Amniotic epithelial cell (primary cell): ENCODE measurements at regions not wholly inside any gene's neighbourhood (a gene's known extent, or its start where the extent isn't known, plus 50 kb on each side); places are given as distances from the start of the nearest gene placed in this dataset.
"Not testable (repeated sequence)": the region's sequence is repeated elsewhere in the genome, so short reads cannot be mapped to it uniquely, and the experiment has no call there.

Experiments
- DNase-seq: peaks from one replicate; pipeline ENCODE4 v3.0.0-alpha.2; 2010; ENCODE audit warnings: low read depth

GRCh38 chr17:71203953-71204352 lies 916.9 kb upstream of the SOX9 start:
- no peak for DNase-seq

GRCh38 chr17:71205951-71206350 lies 914.9 kb upstream of the SOX9 start:
- DNase-seq, result not testable (repeated sequence)

GRCh38 chr17:71208111-71208704 lies 912.6 kb upstream of the SOX9 start:
- DNase-seq, result peak; percentile 67

- no peak for DNase-seq
Measured at GRCh38 chr17:71213936-71214335, 906.9 kb upstream of the SOX9 start.

GRCh38 chr17:71217769-71218168 lies 903.1 kb upstream of the SOX9 start:
- no peak for DNase-seq

GRCh38 chr17:71224824-71225575 lies 895.8 kb upstream of the SOX9 start:
- DNase-seq, result peak; percentile 14

DNA sequence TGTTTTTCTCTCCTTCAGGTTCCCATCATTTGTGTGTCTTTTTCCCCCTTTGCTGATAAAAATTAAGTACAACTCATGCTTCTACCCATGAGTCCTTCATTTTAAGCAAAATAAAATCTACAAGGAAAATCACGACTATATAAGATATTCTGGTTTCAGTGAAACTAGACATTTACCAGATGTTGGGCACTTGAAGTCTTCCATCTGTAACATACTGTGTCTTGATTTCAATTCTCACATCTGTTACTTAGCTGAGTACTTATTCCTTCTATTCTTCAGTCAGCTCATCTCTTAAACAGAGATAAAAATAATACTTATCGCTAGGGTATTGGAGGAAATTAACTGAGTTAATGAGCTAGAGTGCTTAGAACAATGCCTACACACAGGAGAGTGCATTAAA lies 893.0 kb upstream of the SOX9 start:
- DNase-seq, result no peak

GRCh38 chr17:71229070-71229469 lies 891.8 kb upstream of the SOX9 start:
- no peak for DNase-seq

DNA sequence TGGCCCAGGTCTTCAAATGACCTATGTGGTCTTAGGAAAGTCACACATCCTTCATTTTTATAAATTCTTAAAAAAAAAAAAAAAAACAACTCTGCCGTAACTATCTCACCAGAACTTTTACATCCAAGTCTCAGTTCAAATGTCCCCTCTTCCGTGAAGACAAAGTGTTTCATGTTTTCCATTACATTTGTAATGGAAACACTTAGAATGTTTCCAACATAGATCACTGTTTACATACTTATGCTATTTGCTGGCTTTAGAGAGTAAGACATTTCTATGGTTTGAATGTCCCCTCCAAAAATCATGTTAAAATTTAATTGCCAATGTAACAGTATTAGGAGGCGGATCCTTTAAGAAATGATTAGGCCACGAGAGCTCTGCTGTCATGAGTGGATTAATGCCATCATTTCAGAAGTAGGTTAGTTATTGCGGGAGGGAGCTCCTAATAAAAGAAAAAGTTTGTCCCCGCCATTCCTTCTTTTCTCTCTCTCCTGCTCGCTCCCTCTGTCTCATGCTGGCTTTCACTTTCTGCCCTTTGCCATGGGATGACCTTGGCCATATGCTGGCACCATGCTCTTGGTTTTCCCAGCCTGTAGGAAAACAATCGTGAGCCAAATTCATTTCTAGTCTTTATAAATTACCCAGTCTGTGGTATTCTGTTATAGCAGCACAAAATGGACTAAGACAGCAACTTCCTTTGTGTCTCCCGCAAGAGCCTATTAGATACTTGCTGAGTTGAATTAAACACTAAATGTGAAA lies 887.8 kb upstream of the SOX9 start:
- no peak for DNase-seq

GRCh38 chr17:71234349-71234748 lies 886.5 kb upstream of the SOX9 start:
- DNase-seq, result no peak

DNA sequence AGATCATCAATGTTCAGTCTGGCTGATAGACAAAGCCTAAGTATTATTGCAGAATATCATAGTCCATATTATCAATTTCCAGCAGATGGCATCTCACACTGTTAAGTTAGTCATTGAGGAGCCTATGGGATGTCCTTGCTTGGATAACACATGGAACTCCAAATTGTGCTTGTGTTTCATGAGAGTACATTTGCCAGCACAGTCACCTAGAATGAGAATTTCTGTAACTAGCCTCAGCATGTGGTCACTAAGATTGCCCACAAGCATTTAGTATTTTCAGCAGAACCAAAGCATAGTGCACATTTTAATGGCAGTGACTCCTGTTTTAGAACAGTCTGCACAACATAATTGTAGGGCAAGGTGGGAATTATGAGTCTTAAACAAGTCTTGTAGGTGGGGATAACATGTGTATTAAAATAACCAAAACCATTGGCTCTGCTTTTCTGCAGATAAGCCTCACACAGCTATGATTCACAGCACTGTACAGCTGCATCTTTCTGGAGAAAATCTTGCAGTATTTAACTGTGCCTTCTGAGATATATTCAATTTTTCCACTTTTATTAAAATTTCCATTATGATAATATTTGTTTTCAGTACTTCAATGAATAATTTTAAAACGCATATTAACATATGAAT lies 882.8 kb upstream of the SOX9 start:
- peak; percentile 24 for DNase-seq

- DNase-seq, result no peak
Measured at GRCh38 chr17:71247441-71248015, 873.3 kb upstream of the SOX9 start.

DNA sequence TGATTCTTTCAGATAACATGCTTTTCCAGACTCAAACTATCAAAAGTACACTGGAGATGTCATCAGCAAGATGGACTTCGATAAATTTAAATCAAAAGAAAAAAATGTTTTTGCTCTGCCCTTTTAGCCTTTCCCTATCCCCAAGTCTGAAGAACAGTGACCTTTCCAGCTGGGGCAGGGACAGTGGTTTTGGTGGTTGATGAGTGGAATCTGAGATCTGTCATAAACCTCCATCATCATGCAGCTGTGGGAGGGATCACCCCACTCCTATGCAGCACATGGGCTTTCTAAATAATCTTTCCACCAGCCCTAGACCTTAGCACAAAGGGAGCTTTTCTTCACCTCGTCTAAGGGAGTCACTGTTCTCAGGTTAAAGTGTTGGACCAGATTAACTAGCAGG lies 869.5 kb upstream of the SOX9 start:
- peak; percentile 26 for DNase-seq

DNA sequence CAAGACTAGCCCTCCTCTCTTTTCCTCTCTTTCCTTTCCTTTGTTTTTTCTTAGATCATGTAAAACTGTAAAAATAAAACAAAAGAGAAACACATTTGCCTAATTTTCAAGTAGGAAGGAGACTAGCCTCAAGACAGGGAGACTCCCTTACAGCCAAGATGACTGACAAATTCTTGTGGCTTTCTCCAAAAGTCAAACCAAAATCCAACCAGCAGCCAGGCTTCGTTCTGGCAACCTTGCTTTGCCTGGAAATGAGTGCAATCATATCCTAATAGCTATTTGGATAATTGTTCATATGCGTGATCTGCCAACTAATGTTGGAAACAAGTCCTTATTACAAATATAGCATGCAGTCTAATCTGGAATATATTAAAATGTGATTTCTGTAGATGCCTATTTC lies 868.9 kb upstream of the SOX9 start:
- no peak for DNase-seq

DNA sequence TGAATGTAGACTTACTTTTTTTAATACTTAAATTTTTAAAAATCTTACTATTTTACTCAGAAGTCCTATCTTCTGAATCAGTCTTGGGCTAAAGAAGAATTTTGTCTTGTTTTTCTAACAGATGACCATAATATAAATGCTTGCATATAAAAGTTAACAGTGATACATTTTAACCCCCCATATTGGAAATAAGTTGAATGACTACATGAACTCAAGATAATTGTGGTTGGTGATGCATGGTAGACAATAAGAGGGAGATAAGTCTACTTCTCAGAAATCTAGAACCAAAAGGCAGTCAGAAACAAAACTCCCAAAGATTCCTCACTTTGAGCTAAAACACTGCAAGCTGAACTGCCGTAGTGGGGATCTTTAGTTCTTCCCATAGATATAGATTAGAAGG lies 868.4 kb upstream of the SOX9 start:
- no peak for DNase-seq

GRCh38 chr17:71257096-71257495 lies 863.7 kb upstream of the SOX9 start:
- DNase-seq, result no peak

DNA sequence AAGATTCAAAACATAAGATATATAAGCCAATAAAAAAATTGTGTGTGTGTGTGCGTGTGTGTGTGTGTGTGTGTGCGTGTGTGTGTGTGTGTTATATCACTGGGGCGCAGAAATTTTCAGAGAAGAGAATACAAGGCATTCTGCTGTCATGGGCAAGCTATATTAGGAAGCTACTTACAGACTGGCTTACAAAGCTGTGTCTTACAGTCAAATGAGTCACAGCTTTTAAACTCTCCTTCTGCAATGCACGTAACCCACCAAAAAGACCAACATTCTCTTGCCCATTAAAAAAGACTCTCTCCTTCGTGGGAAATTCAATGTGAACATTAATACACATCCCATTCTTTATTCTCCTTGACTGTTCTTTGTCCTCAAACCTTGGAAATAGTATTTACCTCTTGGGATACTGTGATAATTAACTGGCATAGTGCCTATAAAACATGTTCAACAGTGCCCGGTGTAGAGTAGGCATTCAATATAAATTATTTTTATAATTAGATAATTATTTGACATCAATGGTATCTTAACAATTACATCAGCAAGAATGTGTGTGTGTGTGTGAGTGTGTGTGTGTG lies 860.4 kb upstream of the SOX9 start:
- peak; percentile 17 for DNase-seq

DNA sequence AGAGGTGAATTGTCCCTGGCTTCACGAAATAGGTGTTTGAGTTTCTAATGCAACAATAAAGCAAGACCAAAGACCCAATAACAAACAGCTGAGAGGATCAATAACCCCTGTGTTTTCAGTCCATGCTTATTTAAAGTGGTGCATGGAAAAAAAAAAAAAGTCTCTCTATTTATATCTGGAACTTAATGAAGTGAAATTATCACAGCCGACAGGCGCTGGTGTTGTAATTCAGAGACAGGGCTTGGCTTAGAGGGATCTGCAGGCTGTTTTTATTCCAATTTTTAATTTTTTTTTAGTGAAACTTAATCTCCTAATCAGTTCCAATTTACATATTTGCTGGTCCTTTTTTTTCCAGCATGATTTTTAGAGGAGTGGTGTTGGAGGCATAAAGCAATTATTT lies 858.2 kb upstream of the SOX9 start:
- no peak for DNase-seq

DNA sequence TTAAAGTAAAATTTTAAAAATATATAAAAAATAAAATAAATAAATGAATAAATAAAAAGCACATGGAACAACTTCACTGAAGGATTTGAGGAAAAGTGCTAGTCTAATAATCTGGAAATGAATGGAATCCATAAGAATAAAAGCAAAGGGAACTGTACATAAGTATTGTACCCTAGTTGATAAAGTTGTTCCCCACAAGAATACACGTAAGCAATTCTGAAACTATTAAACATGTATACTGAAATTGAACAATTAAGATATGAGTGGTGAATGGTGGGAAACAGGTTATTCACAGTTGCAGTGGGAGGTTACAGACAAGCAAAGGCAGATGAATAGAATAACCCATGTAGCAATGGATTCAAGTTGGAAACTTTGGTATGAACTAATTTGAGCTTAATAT lies 853.2 kb upstream of the SOX9 start:
- no peak for DNase-seq

DNA sequence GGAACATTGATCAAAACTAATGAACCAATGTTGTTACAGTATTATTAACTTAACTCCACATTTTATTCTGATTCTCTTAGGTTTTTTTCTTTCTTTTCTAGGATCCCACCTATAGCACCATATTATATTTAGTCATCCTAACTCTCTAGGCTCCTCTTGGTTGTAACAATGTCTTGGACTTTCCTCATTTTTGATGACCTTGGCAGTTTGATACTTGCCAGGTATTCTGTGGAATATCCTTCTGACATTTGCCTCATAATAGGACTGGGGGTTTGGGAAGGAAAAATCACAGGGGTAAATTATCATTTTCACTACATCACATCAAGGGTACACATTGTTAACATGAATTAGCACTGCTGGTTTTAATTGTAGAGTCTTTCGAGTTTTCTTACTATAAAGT lies 851.6 kb upstream of the SOX9 start:
- DNase-seq, result no peak

DNA sequence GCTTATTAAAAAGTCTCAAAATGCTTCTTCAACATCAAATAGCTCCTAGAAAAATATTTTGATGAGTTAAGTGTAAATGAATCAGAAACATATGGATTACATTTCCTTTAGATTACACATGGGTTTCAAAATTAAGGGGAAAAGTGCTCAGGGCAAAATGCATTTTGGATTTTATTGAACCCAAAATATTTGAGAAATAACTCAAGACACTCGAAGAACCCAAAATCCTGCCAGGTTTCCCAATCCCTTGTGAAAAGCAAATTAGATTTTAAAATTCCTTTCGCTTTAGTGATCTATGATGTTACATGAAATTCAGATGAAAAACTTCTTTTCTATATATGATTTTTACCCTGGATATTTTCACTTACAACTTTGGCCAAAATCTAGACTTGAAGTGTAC lies 847.4 kb upstream of the SOX9 start:
- no peak for DNase-seq

- DNase-seq, result no peak
Measured at GRCh38 chr17:71276079-71276478, 844.7 kb upstream of the SOX9 start.
